Right hindlimb (tissue), 1 donor: ENCODE measurements at regions not wholly inside any gene's neighbourhood (a gene's known extent, or its start where the extent isn't known, plus 50 kb on each side); places are given as distances from the start of the nearest gene placed in this dataset.
"Not testable (repeated sequence)": the region's sequence is repeated elsewhere in the genome, so short reads cannot be mapped to it uniquely, and the experiment has no call there.

Source experiments
- DNase-seq: peaks from one replicate; pipeline ENCODE4 v3.0.0-alpha.2; 2018

DNA sequence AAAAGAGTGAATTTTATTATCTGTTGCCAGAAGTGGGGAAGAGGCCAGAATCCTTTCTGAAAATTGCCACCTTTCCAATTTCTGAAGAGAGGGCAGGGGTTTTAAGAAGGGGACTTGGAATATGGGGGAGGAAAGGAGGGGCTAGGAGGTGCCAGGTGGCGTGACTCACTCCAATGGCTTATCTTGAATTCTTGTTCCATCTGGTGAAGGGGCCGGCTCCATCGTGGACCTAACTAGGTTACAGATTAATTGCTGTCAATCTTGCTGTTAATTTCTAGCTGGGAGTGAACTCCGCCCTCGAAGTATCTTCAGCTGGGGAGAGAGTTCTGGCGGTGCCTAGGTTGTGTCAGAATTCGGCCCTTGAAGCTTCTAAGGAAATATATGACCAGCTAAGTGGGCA, 138.7 kb downstream of the YTHDC2 start:
- DNase-seq: no peak

GRCh38 chr5:113654828-113655227, 141.3 kb downstream of the YTHDC2 start:
- DNase-seq: peak; percentile 35

- no peak for DNase-seq
Observed at GRCh38 chr5:113660206-113660605, 146.7 kb downstream of the YTHDC2 start.

GRCh38 chr5:113660706-113661250, 147.3 kb downstream of the YTHDC2 start:
- no peak for DNase-seq

DNA sequence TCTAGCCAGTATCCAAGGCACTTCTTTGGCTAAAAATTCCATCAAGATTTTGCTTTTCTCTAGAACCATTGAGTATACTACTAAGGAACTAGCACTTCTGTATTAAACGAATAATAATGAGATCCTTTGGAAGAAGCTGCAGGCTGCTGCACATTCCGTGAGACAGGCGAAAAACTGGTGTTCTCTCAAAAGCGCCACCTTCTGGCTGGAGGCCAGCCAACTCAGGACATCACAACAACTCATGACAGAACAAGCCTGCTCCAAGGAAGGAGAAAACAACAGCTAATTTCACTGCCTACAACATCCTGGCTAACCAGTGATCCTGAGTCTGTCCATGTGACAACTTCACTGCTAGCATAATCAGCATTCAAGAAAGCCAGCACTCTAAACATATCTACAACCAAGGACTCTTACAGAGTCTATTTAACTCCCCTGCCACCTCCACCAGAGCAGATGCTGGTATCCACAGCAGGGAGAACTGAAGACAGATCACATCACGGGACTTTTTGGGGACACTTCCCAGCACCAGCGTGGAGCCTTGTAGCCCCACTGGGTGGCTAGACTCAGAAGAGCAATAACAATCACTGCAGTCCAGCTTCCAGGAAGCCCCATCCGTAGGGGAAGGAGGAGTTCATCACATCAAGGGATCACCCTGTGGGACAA, 150.5 kb downstream of the YTHDC2 start:
- DNase-seq: no peak

GRCh38 chr5:113673041-113673440, 159.5 kb downstream of the YTHDC2 start:
- DNase-seq: no peak

GRCh38 chr5:113675166-113675565, 161.7 kb downstream of the YTHDC2 start:
- no peak for DNase-seq

- DNase-seq: no peak
Observed at GRCh38 chr5:113678202-113678601, 164.7 kb downstream of the YTHDC2 start.

DNA sequence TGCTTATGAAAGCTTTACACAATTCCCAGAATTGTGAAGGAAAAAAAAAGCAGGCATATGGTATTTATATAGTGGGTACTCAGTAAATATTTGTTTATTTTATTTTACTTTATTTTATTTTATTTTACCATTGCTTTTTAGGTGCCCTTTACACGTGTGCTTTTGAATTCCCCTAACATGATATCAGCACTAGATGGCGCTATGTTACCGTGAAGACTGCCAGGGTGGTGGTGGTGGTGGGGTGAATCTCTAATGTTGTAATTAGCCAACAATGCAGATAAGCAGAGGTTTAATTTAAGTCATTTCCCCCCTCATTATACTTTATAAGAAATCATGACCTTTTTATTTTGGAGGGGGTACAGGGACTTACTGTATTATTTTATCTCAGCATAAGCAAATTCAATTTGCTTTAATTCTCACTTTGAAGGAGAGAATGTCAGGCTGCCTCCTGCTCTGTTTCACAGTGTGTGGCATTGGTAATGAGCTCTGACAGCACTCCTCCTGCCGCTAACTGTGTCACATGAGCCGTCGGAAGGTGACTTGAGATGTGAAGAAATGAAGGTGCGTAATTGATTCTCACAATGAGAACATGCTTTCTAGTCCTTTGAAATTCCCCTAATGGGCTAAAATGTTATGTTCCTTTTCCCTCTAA, 165.6 kb downstream of the YTHDC2 start:
- peak; percentile 32 for DNase-seq

DNA sequence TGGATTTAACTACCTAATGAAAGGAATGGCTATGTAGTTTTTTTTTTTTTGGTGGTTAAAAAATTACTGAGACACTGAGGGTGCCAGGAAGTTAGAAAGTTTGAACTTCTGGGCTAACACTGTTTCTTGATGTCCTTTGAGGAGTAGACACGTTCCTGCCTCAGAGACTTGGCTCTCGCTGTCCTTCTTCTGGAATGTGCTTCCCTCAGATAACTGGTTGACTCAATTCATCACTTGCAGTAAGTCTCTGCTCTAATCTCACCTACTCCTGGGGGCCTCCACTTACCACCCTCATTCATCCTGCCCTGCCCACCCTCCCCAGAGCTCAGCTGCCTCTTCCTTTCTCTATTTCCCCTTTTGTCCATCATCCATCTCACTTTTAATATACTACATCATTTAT, 167.0 kb downstream of the YTHDC2 start:
- DNase-seq: no peak

DNA sequence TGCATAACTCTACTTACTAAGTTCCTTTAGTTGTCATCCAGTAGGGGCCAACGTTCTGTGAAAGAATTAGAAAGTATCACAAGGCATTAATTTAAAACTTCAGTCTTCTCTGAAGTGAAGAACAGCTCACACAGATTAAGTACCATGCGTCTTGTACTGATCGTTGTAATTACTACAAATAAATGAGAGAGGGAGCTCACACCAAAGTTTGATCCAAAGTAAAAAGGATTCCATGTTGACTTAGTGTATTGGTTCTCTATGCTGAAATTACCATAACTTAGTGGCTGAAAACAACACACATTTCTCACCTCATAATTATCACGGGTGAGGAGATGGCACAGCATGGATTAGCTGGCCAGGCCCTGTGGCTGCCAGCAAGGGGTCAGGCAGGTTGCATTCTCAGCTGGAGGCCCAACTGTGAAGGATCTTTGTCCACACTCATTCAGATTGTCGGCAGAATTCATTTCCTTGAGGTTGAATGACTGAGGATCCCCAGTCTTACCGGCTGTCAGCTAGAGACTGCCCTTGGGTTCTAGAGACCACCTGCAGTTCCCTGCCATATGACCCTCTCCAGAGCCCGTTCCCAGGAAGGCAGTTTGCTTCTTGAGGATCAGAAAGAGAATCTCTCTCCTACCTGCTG, 169.1 kb downstream of the YTHDC2 start:
- no peak for DNase-seq

DNA sequence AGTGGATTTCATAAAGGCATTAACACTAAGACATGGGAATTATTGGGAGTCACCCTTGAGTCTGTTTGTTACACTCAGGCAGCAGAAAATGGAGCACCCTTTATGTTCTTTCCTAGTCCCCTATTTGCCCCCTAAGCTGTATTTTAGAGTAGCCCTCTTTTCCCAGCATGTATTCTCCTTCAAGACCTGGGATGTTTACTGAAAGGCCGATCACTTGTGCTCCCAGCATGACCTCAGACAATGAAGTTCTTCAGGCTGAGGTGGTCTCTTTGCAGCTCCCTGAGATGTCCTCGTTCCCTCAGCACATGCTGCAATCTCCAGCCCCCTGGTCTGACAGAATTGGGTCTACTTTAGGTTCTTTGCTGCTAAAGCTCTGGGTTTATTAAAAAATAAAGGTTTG, 169.7 kb downstream of the YTHDC2 start:
- DNase-seq: no peak

GRCh38 chr5:113686599-113686998, 173.1 kb downstream of the YTHDC2 start:
- no peak for DNase-seq

GRCh38 chr5:113689647-113690046, 176.2 kb downstream of the YTHDC2 start:
- DNase-seq: no peak

GRCh38 chr5:113692466-113692865, 179.0 kb downstream of the YTHDC2 start:
- DNase-seq: no peak

- no peak for DNase-seq
Observed at GRCh38 chr5:113692891-113693457, 179.5 kb downstream of the YTHDC2 start.

- no peak for DNase-seq
Observed at GRCh38 chr5:113693701-113694100, 180.2 kb downstream of the YTHDC2 start.

- DNase-seq: no peak
Observed at GRCh38 chr5:113694576-113694975, 181.1 kb downstream of the YTHDC2 start.

GRCh38 chr5:113703266-113703665, 189.8 kb downstream of the YTHDC2 start:
- no peak for DNase-seq

DNA sequence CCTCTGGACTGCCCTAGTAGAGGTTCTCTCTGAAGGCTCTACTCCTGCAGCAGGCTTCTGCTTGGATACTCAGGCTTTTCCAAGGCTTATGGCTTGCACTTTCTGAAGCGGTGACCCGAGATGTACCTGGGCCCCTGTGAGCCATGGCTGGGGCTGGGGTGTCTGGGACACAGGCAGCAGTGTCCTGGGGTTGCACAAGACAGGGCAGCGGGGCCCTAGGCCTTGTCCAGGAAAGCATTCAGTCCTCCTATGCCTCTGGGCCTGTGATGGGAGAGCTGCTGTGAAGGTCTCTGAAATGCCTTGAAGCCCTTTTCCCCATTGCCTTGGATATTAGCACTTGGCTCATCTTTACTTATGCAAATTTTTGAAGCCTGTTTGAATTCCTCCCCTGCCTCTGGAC, 192.2 kb downstream of the YTHDC2 start:
- no peak for DNase-seq

GRCh38 chr5:113713051-113713450, 199.6 kb downstream of the YTHDC2 start:
- DNase-seq: no peak

DNA sequence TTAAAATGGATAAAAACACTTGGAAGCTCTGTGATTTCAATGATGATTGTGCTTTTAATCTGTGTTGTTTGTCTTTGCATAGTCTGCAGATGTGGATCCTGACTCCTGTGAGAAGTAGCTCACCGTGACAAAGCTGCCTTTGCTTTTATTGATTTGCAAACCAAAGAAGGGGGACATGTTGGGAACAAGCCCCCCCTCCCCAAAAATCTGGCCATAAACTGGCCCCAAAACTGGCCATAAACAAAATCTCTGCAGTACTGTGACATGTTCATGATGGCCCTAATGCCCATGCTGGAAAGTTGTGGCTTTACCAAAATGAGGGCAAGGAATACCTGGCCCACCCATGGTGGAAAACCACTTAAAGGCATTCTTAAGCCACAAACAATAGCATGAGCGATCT, 202.4 kb downstream of the YTHDC2 start:
- DNase-seq: not testable (repeated sequence)

DNA sequence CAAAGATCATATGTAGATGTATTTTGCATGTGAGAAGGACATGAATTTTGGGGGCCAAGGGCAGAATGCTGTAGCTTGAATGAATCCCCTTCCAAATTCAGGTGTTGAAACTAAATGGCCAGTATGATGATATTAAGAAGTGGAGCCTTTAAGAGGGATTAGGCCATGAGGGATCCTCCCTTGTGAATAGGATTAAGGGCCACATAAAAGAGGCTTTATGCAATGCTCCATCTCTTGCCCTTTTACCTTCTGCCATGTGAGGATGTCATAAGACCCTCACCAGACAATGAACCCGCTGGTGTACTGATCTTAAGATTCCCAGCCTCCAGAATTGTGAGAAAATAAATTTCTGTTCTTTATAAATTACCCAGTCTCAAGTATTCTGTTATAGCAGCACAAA, 206.1 kb downstream of the YTHDC2 start:
- no peak for DNase-seq

GRCh38 chr5:113721171-113721570, 207.7 kb downstream of the YTHDC2 start:
- no peak for DNase-seq
